ENCODE measurements at regions not wholly inside any gene's neighbourhood (a gene's known extent, or its start where the extent isn't known, plus 50 kb on each side); places are given as distances from the start of the nearest gene placed in this dataset.

DNA sequence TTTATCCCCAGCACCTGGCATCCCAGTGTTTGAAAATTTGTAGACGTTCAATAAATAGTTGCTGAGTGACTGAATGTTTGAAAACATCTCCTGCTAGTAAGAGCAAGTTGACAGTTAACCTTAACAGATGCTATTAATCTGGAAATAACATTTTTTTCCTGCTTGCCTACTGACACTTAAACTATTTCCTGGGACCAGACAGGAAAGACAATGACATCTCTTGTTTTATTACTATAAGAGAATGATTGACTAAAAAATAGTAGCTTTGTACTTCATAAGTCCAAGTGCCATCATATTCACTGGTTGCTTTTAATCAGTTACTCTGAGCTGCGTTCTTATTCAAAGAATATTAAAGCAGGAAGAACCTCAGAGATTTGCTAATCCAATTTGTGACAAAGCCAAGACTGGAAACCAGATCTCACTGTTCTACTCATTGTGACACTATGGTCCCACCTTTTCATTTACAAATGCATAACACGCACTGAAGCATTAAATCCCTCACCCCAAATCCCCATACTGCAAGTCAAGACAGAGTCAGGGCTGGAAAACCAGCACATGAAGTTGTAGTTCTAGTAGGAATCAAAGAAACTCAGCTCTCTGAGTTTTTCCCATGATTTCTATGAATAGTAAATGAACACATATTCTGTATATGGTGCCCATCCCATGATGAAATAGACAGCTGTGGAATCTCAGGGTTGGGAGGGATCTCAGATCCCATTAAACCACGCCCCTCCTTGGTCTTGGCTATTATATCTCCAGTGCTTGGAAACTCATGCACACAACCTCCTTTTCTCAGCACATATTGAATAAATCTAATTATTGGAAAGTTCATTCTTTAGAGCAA lies 212.7 kb upstream of the P2RY1 start:
- TF ChIP-seq POLR2A (IDR thresholded peaks at IDR 0.05) = no peak
- TF ChIP-seq, protein P1, sequence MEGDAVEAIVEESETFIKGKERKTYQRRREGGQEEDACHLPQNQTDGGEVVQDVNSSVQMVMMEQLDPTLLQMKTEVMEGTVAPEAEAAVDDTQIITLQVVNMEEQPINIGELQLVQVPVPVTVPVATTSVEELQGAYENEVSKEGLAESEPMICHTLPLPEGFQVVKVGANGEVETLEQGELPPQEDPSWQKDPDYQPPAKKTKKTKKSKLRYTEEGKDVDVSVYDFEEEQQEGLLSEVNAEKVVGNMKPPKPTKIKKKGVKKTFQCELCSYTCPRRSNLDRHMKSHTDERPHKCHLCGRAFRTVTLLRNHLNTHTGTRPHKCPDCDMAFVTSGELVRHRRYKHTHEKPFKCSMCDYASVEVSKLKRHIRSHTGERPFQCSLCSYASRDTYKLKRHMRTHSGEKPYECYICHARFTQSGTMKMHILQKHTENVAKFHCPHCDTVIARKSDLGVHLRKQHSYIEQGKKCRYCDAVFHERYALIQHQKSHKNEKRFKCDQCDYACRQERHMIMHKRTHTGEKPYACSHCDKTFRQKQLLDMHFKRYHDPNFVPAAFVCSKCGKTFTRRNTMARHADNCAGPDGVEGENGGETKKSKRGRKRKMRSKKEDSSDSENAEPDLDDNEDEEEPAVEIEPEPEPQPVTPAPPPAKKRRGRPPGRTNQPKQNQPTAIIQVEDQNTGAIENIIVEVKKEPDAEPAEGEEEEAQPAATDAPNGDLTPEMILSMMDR (IDR thresholded peaks at IDR 0.05) = no peak

All from esophagus squamous epithelium (tissue), 4 donors.